ENCODE measurements at regions not wholly inside any gene's neighbourhood (a gene's known extent, or its start where the extent isn't known, plus 50 kb on each side); places are given as distances from the start of the nearest gene placed in this dataset.
"Not testable (repeated sequence)": the region's sequence is repeated elsewhere in the genome, so short reads cannot be mapped to it uniquely, and the experiment has no call there.

DNA sequence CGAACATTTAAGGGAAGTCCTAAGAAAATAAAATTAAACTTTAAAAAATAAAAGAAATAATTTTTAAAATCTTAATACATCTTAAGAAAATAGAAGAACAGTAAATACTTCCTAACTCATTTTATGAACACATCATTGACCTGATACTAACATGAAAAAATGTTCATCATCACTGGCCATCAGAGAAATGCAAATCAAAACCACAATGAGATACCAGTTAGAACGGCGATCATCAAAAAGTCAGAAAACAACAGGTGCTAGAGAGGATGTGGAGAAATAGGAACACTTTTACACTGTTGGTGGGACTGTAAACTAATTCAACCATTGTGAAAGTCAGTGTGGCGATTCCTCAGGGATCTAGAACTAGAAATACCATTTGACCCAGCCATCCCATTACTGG lies 134.6 kb downstream of the EMB start:
- not testable (repeated sequence) for TF ChIP-seq EZH2 (IDR thresholded peaks at IDR 0.05; ENCODE audit: low read length)
- TF ChIP-seq, protein P1, sequence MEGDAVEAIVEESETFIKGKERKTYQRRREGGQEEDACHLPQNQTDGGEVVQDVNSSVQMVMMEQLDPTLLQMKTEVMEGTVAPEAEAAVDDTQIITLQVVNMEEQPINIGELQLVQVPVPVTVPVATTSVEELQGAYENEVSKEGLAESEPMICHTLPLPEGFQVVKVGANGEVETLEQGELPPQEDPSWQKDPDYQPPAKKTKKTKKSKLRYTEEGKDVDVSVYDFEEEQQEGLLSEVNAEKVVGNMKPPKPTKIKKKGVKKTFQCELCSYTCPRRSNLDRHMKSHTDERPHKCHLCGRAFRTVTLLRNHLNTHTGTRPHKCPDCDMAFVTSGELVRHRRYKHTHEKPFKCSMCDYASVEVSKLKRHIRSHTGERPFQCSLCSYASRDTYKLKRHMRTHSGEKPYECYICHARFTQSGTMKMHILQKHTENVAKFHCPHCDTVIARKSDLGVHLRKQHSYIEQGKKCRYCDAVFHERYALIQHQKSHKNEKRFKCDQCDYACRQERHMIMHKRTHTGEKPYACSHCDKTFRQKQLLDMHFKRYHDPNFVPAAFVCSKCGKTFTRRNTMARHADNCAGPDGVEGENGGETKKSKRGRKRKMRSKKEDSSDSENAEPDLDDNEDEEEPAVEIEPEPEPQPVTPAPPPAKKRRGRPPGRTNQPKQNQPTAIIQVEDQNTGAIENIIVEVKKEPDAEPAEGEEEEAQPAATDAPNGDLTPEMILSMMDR (optimal IDR thresholded peaks at IDR 0.05 in 1 of 3, IDR thresholded peaks at IDR 0.05 in 1 of 3, conservative IDR thresholded peaks at IDR 0.05 in 1 of 3; ENCODE audit: extremely low read depth in 1 of 3, insufficient read depth in 2 of 3, low read length in 3 of 3): not testable (repeated sequence)
